ENCODE measurements at regions not wholly inside any gene's neighbourhood (a gene's known extent, or its start where the extent isn't known, plus 50 kb on each side); places are given as distances from the start of the nearest gene placed in this dataset.

- TF ChIP-seq CTCF (IDR thresholded peaks at IDR 0.05) (no peak), POLR2A (IDR thresholded peaks at IDR 0.05) (no peak)
Measured at GRCh38 chrX:56113785-56114436, 118.2 kb upstream of the KLF8 start.
